NT2/D1 (cell line): ENCODE measurements at regions not wholly inside any gene's neighbourhood (a gene's known extent, or its start where the extent isn't known, plus 50 kb on each side); places are given as distances from the start of the nearest gene placed in this dataset.

Experiments used
- DNase-seq: peaks from one replicate; pipeline ENCODE4 v3.0.0-alpha.2; 2011; ENCODE audit warnings: low read depth, low spot score
- H3K27me3 ChIP-seq: 2 replicates; pipeline ENCODE4 v1.6.0; 2011; ENCODE audit warnings: mild to moderate bottlenecking; ENCODE audit not compliant: insufficient read length, insufficient read depth
- H3K36me3 ChIP-seq: 2 replicates; pipeline ENCODE4 v1.6.1; 2011; ENCODE audit warnings: mild to moderate bottlenecking, low read length, mixed read lengths; ENCODE audit not compliant: insufficient read depth, insufficient read length
- H3K4me1 ChIP-seq: 2 replicates; pipeline ENCODE4 v1.5.1; 2011; ENCODE audit not compliant: insufficient read depth, insufficient read length
- H3K4me3 ChIP-seq: 2 replicates; pipeline ENCODE4 v1.5.1; 2011; ENCODE audit warnings: low read depth; ENCODE audit not compliant: insufficient read length
- H3K9ac ChIP-seq: 2 replicates; pipeline ENCODE4 v1.6.0; 2011; ENCODE audit warnings: low read depth; ENCODE audit not compliant: insufficient read length
- H3K9me3 ChIP-seq: 2 replicates; pipeline ENCODE4 v1.5.1; 2011; ENCODE audit warnings: mild to moderate bottlenecking, low read length; ENCODE audit not compliant: insufficient read depth
- SUZ12 ChIP-seq: IDR thresholded peaks from 2 replicates; pipeline ENCODE4 v1.6.1; 2011; ENCODE audit not compliant: insufficient read length, insufficient read depth; ENCODE audit errors: extremely low read depth
- YY1 ChIP-seq: IDR thresholded peaks from 2 replicates; pipeline ENCODE4 v1.6.1; 2011; ENCODE audit not compliant: insufficient read length, insufficient read depth
- ZNF274 ChIP-seq: IDR thresholded peaks from 2 replicates; pipeline ENCODE4 v1.6.1; 2011; ENCODE audit warnings: mild to moderate bottlenecking, low read depth, low read length

GRCh38 chr16:63960321-63960720 lies 1161.5 kb downstream of the CDH11 start:
- TF ChIP-seq YY1 (no peak), ZNF274 (no peak), SUZ12 (no peak)
- no peaks in the 10 kb centered on the region for H3K27me3 ChIP-seq
- no peak for DNase-seq

GRCh38 chr16:63947022-63947421 lies 1174.8 kb downstream of the CDH11 start:
- H3K36me3 ChIP-seq, result no peaks in the 10 kb centered on the region
- H3K9me3 ChIP-seq, result no peaks in the 10 kb centered on the region
- no peak for DNase-seq
- no peaks in the 10 kb centered on the region for H3K4me1 ChIP-seq
- no peaks in the 10 kb centered on the region for H3K27me3 ChIP-seq
- no peak overlapping the region for H3K9ac ChIP-seq
- no peak overlapping the region for H3K4me3 ChIP-seq
- no peak for TF ChIP-seq ZNF274
- no peak for TF ChIP-seq SUZ12
- TF ChIP-seq YY1, result no peak

More at GRCh38 chr16:63960321-63960720, 1161.5 kb downstream of the CDH11 start:
- H3K9me3 ChIP-seq, result no peaks in the 10 kb centered on the region
- no peak overlapping the region for H3K9ac ChIP-seq
- H3K4me1 ChIP-seq, result no peaks in the 10 kb centered on the region
- no peaks in the 10 kb centered on the region for H3K36me3 ChIP-seq
- no peak overlapping the region for H3K4me3 ChIP-seq

- Histone ChIP-seq H3K4me1 (no peaks in the 10 kb centered on the region), H3K9me3 (no peaks in the 10 kb centered on the region), H3K27me3 (no peaks in the 10 kb centered on the region), H3K4me3 (no peak overlapping the region), H3K36me3 (no peaks in the 10 kb centered on the region), H3K9ac (no peak overlapping the region)
- no peak for DNase-seq
- no peak for TF ChIP-seq ZNF274
- no peak for TF ChIP-seq SUZ12
- TF ChIP-seq YY1, result no peak
Measured at GRCh38 chr16:63945806-63946205, 1176.1 kb downstream of the CDH11 start.

- no peak overlapping the region for H3K9ac ChIP-seq
- no peak for DNase-seq
- H3K9me3 ChIP-seq, result no peaks in the 10 kb centered on the region
- no peaks in the 10 kb centered on the region for H3K36me3 ChIP-seq
- TF ChIP-seq SUZ12, result no peak
- TF ChIP-seq ZNF274, result no peak
- H3K4me3 ChIP-seq, result no peak overlapping the region
- H3K27me3 ChIP-seq, result no peaks in the 10 kb centered on the region
- H3K4me1 ChIP-seq, result no peaks in the 10 kb centered on the region
Measured at GRCh38 chr16:63943566-63943965, 1178.3 kb downstream of the CDH11 start.

- Histone ChIP-seq H3K9ac (no peak overlapping the region), H3K27me3 (no peaks in the 10 kb centered on the region), H3K4me3 (no peak overlapping the region), H3K4me1 (no peaks in the 10 kb centered on the region), H3K36me3 (no peaks in the 10 kb centered on the region), H3K9me3 (no peaks in the 10 kb centered on the region)
- TF ChIP-seq SUZ12 (no peak), ZNF274 (no peak)
- DNase-seq, result no peak
Measured at GRCh38 chr16:63938661-63939060, 1183.2 kb downstream of the CDH11 start.

- no peaks in the 10 kb centered on the region for H3K27me3 ChIP-seq
Measured at GRCh38 chr16:63933841-63934240, 1188.0 kb downstream of the CDH11 start.

GRCh38 chr16:63928421-63928820 lies 1193.4 kb downstream of the CDH11 start:
- no peaks in the 10 kb centered on the region for H3K27me3 ChIP-seq
- no peak overlapping the region for H3K4me3 ChIP-seq
- no peak for DNase-seq
- no peaks in the 10 kb centered on the region for H3K9me3 ChIP-seq
- no peaks in the 10 kb centered on the region for H3K36me3 ChIP-seq
- TF ChIP-seq ZNF274 (no peak), YY1 (no peak), SUZ12 (no peak)
- no peak overlapping the region for H3K9ac ChIP-seq
- no peaks in the 10 kb centered on the region for H3K4me1 ChIP-seq

More at GRCh38 chr16:63933841-63934240, 1188.0 kb downstream of the CDH11 start:
- TF ChIP-seq YY1, result no peak
- no peak for TF ChIP-seq ZNF274
- TF ChIP-seq SUZ12, result no peak
- Histone ChIP-seq H3K36me3 (no peaks in the 10 kb centered on the region), H3K9ac (no peak overlapping the region), H3K4me3 (no peak overlapping the region), H3K9me3 (no peaks in the 10 kb centered on the region), H3K4me1 (no peaks in the 10 kb centered on the region)
- peak; percentile 11 for DNase-seq

GRCh38 chr16:63925221-63925620 lies 1196.6 kb downstream of the CDH11 start:
- DNase-seq, result no peak
- H3K9me3 ChIP-seq, result no peaks in the 10 kb centered on the region; the same call in 1 of the 2 replicates

More at GRCh38 chr16:63925221-63925620, 1196.6 kb downstream of the CDH11 start:
- Histone ChIP-seq H3K4me3 (no peak overlapping the region), H3K27me3 (no peaks in the 10 kb centered on the region), H3K36me3 (no peaks in the 10 kb centered on the region), H3K4me1 (no peaks in the 10 kb centered on the region), H3K9ac (no peak overlapping the region)
- TF ChIP-seq ZNF274, result no peak
- no peak for TF ChIP-seq SUZ12
- no peak for TF ChIP-seq YY1
